Kasumi-1 (cell line): ENCODE measurements at regions not wholly inside any gene's neighbourhood (a gene's known extent, or its start where the extent isn't known, plus 50 kb on each side); places are given as distances from the start of the nearest gene placed in this dataset.

ENCODE experiments used
- DNase-seq, 2 experiments: peaks; one replicate each; lab custom pipeline; 2025; lab: John Stamatoyannopoulos, UW

GRCh38 chr7:30212701-30213111 is 71.7 kb upstream of the ZNRF2 start:
- DNase-seq: no peak

DNA sequence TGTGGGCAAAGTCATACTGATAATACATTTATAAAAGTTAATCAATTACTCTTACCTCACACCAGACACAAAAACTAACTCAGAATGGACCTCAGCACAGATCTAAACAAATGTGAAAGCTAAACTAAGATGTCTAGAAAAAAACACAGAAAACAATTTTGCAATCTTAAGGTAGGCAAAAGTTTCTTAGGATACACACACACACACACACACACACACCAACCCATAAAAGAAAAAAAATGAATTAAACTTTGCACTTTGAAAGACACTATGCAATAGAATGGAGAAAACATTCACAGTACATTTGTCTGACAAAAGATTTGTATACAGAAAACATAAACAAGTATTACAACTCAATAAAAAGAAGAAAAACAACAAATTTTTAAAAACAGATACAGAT is 70.8 kb upstream of the ZNRF2 start:
- DNase-seq: no peak

DNA sequence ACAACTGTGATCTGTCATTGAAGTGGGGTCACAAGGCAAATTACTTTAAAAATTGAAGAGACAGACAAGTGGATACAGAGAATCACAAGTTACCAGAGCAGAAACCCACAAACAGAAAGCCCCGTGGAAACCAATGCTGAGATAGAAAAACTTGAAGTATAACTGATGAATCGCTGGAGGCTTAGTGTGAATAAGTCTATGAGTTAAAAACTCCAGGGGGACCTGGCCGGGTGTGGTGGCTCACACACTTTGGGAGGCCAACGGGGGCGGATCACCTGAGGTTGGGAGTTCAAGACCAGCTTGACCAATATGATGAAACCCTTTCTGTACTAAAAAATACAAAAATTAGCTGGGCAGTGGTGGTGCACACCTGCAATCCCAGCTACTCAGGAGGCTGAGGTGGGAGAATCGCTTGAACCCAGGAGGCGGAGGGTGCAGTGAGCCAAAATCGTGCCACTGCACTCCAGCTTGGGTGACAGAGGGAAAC is 69.7 kb upstream of the ZNRF2 start:
- DNase-seq: no peak

DNA sequence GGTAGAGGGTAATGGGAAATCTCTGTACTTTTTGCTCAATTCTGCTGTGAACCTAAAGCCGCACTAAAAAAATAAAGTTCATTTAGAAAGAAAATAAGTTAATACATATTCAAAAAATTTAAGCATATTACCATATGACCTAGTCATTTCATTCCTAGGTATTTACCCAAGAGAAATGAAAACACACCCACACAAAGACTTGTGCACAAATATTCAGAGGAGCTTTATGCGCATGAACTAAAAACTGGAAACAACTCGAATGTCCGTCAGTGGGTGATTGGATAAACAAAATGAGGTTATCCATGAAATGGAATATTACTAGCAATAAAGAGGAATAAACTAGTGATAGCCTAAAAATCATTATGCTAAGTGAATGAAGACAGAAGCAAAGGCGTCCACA is 62.6 kb upstream of the ZNRF2 start:
- no peak for DNase-seq

DNA sequence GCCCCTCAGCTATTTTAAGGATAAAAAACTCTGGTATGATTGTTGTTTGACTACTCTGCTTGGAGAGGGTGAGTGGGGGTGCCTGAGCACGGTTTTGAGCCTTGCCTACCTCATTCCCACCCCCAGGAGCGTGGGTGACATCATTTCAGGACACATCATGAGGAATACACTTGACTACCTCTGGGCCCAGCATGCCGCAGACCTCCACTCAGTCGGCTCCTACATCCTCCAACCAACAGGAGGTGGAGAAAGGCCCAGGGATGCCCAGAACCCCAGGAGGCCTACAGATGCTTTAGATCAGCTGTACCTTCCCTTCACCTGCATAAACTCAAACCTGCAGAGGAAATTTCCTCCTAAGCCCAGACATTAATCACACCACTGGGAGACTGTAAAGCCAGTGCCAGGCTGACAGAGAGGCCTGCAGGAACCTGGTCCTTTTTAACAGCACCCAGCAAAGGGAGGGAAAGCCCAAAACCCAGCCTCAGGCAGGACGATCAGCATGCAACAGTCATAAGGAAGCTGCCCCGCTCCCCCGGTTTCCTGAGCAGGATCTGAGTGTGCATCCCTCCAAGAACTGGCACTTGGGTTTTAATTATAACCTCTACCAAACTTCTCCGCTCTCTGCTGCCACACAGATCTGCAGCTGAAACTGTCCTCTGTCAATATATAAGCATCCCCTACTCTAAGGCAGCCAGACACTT is 61.7 kb upstream of the ZNRF2 start:
- DNase-seq: peak; percentile 70 to 71

GRCh38 chr7:30223896-30224295 is 60.5 kb upstream of the ZNRF2 start:
- DNase-seq: no peak

- peak; percentile 27 to 46 for DNase-seq
Measured at GRCh38 chr7:30224511-30225062, 59.8 kb upstream of the ZNRF2 start.

- DNase-seq: peak; percentile 100
Measured at GRCh38 chr7:30225863-30226613, 58.4 kb upstream of the ZNRF2 start.

- peak in 1 of 2 experiments; percentile 12 for DNase-seq
Measured at GRCh38 chr7:30226614-30227268, 57.7 kb upstream of the ZNRF2 start.

- no peak for DNase-seq
Measured at GRCh38 chr7:30231271-30231670, 53.1 kb upstream of the ZNRF2 start.

GRCh38 chr7:30232391-30232790 is 52.0 kb upstream of the ZNRF2 start:
- no peak for DNase-seq
